ENCODE measurements at regions not wholly inside any gene's neighbourhood (a gene's known extent, or its start where the extent isn't known, plus 50 kb on each side); places are given as distances from the start of the nearest gene placed in this dataset.
"Not testable (repeated sequence)": the region's sequence is repeated elsewhere in the genome, so short reads cannot be mapped to it uniquely, and the experiment has no call there.

GRCh38 chr10:52955337-52955736, 182.8 kb upstream of the MBL2 start:
- ATAC-seq: no peak

GRCh38 chr10:52954407-52954806, 181.8 kb upstream of the MBL2 start:
- intact Hi-C loops (cut with DNase I): no loop called here
- ATAC-seq: no peak
- DNase-seq (ENCODE audit: low spot score): no peak

More at GRCh38 chr10:52955337-52955736, 182.8 kb upstream of the MBL2 start:
- DNase-seq (ENCODE audit: low spot score): no peak
- intact Hi-C loops (cut with DNase I): no loop called here

GRCh38 chr10:52952391-52953055, 179.9 kb upstream of the MBL2 start:
- no peak for ATAC-seq
- intact Hi-C loops (cut with DNase I): no loop called here
- no peak for DNase-seq (ENCODE audit: low spot score)

GRCh38 chr10:52951824-52952223, 179.2 kb upstream of the MBL2 start:
- intact Hi-C loops (cut with DNase I): no loop called here
- no peak for DNase-seq (ENCODE audit: low spot score)
- no peak for ATAC-seq

GRCh38 chr10:52950578-52950977, 178.0 kb upstream of the MBL2 start:
- ATAC-seq (no peak), DNase-seq (ENCODE audit: low spot score) (no peak)
- intact Hi-C loops (cut with DNase I): no loop called here

GRCh38 chr10:52949899-52950298, 177.3 kb upstream of the MBL2 start:
- intact Hi-C loops (cut with DNase I): loop anchor here (5.0 kb wide), 1 partner anchor 58 kb away; no protein-coding TSS in a partner anchor
- DNase-seq (ENCODE audit: low spot score) (no peak), ATAC-seq (no peak)

- ATAC-seq (no peak), DNase-seq (ENCODE audit: low spot score) (no peak)
- intact Hi-C loops (cut with DNase I): loop anchor here (5.0 kb wide), 1 partner anchor 54 kb away; no protein-coding TSS in a partner anchor
Observed at GRCh38 chr10:52946486-52946885, 173.9 kb upstream of the MBL2 start.

- intact Hi-C loops (cut with DNase I): loop anchor here (5.0 kb wide), 1 partner anchor 53 kb away; no protein-coding TSS in a partner anchor
- not testable (repeated sequence) for DNase-seq (ENCODE audit: low spot score); ATAC-seq
Observed at GRCh38 chr10:52945521-52945920, 172.9 kb upstream of the MBL2 start.

GRCh38 chr10:52940921-52941320, 168.3 kb upstream of the MBL2 start:
- intact Hi-C loops (cut with DNase I): no loop called here

GRCh38 chr10:52939894-52940293, 167.3 kb upstream of the MBL2 start:
- DNase-seq (ENCODE audit: low spot score) (no peak), ATAC-seq (no peak)
- intact Hi-C loops (cut with DNase I): no loop called here

More at GRCh38 chr10:52940921-52941320, 168.3 kb upstream of the MBL2 start:
- no peak for ATAC-seq
- no peak for DNase-seq (ENCODE audit: low spot score)

GRCh38 chr10:52933748-52934147, 161.2 kb upstream of the MBL2 start:
- ATAC-seq: no peak
- DNase-seq (ENCODE audit: low spot score): no peak
- intact Hi-C loops (cut with DNase I): no loop called here

- DNase-seq (ENCODE audit: low spot score): no peak
- intact Hi-C loops (cut with DNase I): no loop called here
- ATAC-seq: no peak
Observed at GRCh38 chr10:52927678-52928077, 155.1 kb upstream of the MBL2 start.

GRCh38 chr10:52923520-52923919, 150.9 kb upstream of the MBL2 start:
- intact Hi-C loops (cut with DNase I): no loop called here
- DNase-seq (ENCODE audit: low spot score) (no peak), ATAC-seq (no peak)

- DNase-seq (ENCODE audit: low spot score): no peak
- intact Hi-C loops (cut with DNase I): no loop called here
- ATAC-seq: no peak
Observed at GRCh38 chr10:52918714-52919305, 146.2 kb upstream of the MBL2 start.

GRCh38 chr10:52915391-52915790, 142.8 kb upstream of the MBL2 start:
- intact Hi-C loops (cut with DNase I): no loop called here
- no peak for ATAC-seq
- no peak for DNase-seq (ENCODE audit: low spot score)

GRCh38 chr10:52911163-52911562, 138.6 kb upstream of the MBL2 start:
- intact Hi-C loops (cut with DNase I): no loop called here
- DNase-seq (ENCODE audit: low spot score) (no peak), ATAC-seq (no peak)

GRCh38 chr10:52908478-52908877, 135.9 kb upstream of the MBL2 start:
- DNase-seq (ENCODE audit: low spot score) (no peak), ATAC-seq (no peak)
- intact Hi-C loops (cut with DNase I): no loop called here

GRCh38 chr10:52906046-52906445, 133.5 kb upstream of the MBL2 start:
- DNase-seq (ENCODE audit: low spot score): no peak
- intact Hi-C loops (cut with DNase I): no loop called here

GRCh38 chr10:52903397-52903938, 130.9 kb upstream of the MBL2 start:
- no peak for ATAC-seq
- no peak for DNase-seq (ENCODE audit: low spot score)
- intact Hi-C loops (cut with DNase I): no loop called here

More at GRCh38 chr10:52906046-52906445, 133.5 kb upstream of the MBL2 start:
- no peak for ATAC-seq

- ATAC-seq (no peak), DNase-seq (ENCODE audit: low spot score) (no peak)
- intact Hi-C loops (cut with DNase I): no loop called here
Observed at GRCh38 chr10:52900593-52900992, 128.0 kb upstream of the MBL2 start.

Data from sciatic nerve (tissue), 2 donors.